ENCODE measurements at regions not wholly inside any gene's neighbourhood (a gene's known extent, or its start where the extent isn't known, plus 50 kb on each side); places are given as distances from the start of the nearest gene placed in this dataset.

GRCh38 chr2:13652531-13653313 lies 936.0 kb downstream of the TRIB2 start:
- TF ChIP-seq CTCF (IDR thresholded peaks at IDR 0.05) (no peak), POLR2AphosphoS5 (IDR thresholded peaks at IDR 0.05) (no peak), EP300 (IDR thresholded peaks at IDR 0.05) (no peak), POLR2A (IDR thresholded peaks at IDR 0.05) (no peak)

All from suprapubic skin (tissue), 4 donors.